ENCODE measurements at regions not wholly inside any gene's neighbourhood (a gene's known extent, or its start where the extent isn't known, plus 50 kb on each side); places are given as distances from the start of the nearest gene placed in this dataset.

GRCh38 chr16:14360326-14361037 is 269.6 kb downstream of the PARN start:
- DNase-seq: no peak

GRCh38 chr16:14358697-14359305 is 271.3 kb downstream of the PARN start:
- DNase-seq: no peak

- no peak for DNase-seq
Observed at GRCh38 chr16:14357328-14357727, 272.7 kb downstream of the PARN start.

- DNase-seq: no peak
Observed at GRCh38 chr16:14356064-14356463, 274.0 kb downstream of the PARN start.

GRCh38 chr16:14354561-14355351 is 275.3 kb downstream of the PARN start:
- peak; percentile 26 to 49 for DNase-seq

- DNase-seq: no peak
Observed at GRCh38 chr16:14353340-14353739, 276.7 kb downstream of the PARN start.

GRCh38 chr16:14351647-14352046 is 278.4 kb downstream of the PARN start:
- DNase-seq: no peak

- no peak for DNase-seq
Observed at GRCh38 chr16:14350626-14351025, 279.4 kb downstream of the PARN start.

- no peak for DNase-seq
Observed at GRCh38 chr16:14350081-14350480, 279.0 kb downstream of the MRTFB start.

- no peak for DNase-seq
Observed at GRCh38 chr16:14347706-14348105, 276.6 kb downstream of the MRTFB start.

- DNase-seq: no peak
Observed at GRCh38 chr16:14346278-14347142, 275.4 kb downstream of the MRTFB start.

- no peak for DNase-seq
Observed at GRCh38 chr16:14345512-14346115, 274.5 kb downstream of the MRTFB start.

- no peak for DNase-seq
Observed at GRCh38 chr16:14344945-14345344, 273.8 kb downstream of the MRTFB start.

- DNase-seq: no peak
Observed at GRCh38 chr16:14344292-14344691, 273.2 kb downstream of the MRTFB start.

GRCh38 chr16:14341324-14342225 is 270.5 kb downstream of the MRTFB start:
- DNase-seq: no peak

- DNase-seq: no peak
Observed at GRCh38 chr16:14339694-14340093, 268.6 kb downstream of the MRTFB start.

GRCh38 chr16:14338969-14339368 is 267.9 kb downstream of the MRTFB start:
- no peak for DNase-seq

GRCh38 chr16:14338236-14338635 is 267.1 kb downstream of the MRTFB start:
- DNase-seq: no peak

- DNase-seq: no peak
Observed at GRCh38 chr16:14337303-14338191, 266.4 kb downstream of the MRTFB start.

GRCh38 chr16:14335297-14335696 is 264.2 kb downstream of the MRTFB start:
- DNase-seq: no peak

Data from activated T-cell treated with anti-CD3 and anti-CD28 coated beads, Interleukin-2, amount 50 U/mL, for 48 hours (primary cell).